Activated CD8-positive, alpha-beta T cell treated with anti-CD3 and anti-CD28 coated beads for 36 hours (primary cell): ENCODE measurements at regions not wholly inside any gene's neighbourhood (a gene's known extent, or its start where the extent isn't known, plus 50 kb on each side); places are given as distances from the start of the nearest gene placed in this dataset.

ENCODE experiments used
- ATAC-seq: fragments of 200-7000 bp; cut with Tn5 transposase; one replicate; pipeline ENCODE4 v1.10.0; 2021; ENCODE audit warnings: mild to moderate bottlenecking, moderate library complexity
- CTCF ChIA-PET: fragments of 350-600 bp; sonication (Branson Sonifier 250); formaldehyde crosslinking; loops from one replicate; lab custom pipeline; 2021; ENCODE audit warnings: antibody characterized with exemption; lab: Charles Lee
- POLR2A ChIA-PET: fragments of 350-600 bp; sonication (Branson Sonifier 250); formaldehyde crosslinking; loops from one replicate; lab custom pipeline; 2021; ENCODE audit warnings: antibody characterized with exemption; lab: Charles Lee
- DNase-seq: peaks from one replicate; pipeline ENCODE4 v3.0.0-alpha.2; 2020
- H3K27ac Mint-ChIP-seq: one replicate; pipeline ENCODE4 v1.8.0; 2021; ENCODE audit warnings: mild to moderate bottlenecking, mixed read lengths
- H3K27me3 Mint-ChIP-seq: one replicate; pipeline ENCODE4 v1.8.0; 2021; ENCODE audit warnings: mixed read lengths
- H3K36me3 Mint-ChIP-seq: one replicate; pipeline ENCODE4 v1.8.0; 2021; ENCODE audit warnings: low read depth, mixed read lengths
- H3K4me1 Mint-ChIP-seq: one replicate; pipeline ENCODE4 v1.8.0; 2021; ENCODE audit warnings: low read depth, mixed read lengths
- H3K4me3 Mint-ChIP-seq: one replicate; pipeline ENCODE4 v1.8.0; 2021; ENCODE audit warnings: mild to moderate bottlenecking, moderate library complexity, mixed read lengths
- H3K9me3 Mint-ChIP-seq: one replicate; pipeline ENCODE4 v1.8.0; 2021; ENCODE audit warnings: mixed read lengths
- CTCF ChIP-seq: fragments of 200-600 bp; IDR thresholded peaks from one replicate; pipeline ENCODE4 v1.8.0; 2022; ENCODE audit warnings: antibody characterized with exemption, mild to moderate bottlenecking
- intact Hi-C: fragments of 100-400 bp; cut with micrococcal nuclease; formaldehyde crosslinking; loops from one replicate; pipeline ENCODE4 v1.10.0; 2022

- DNase-seq (no peak), ATAC-seq (no peak)
- POLR2A ChIA-PET = no interaction called here
- CTCF ChIA-PET = no interaction called here
- Mint-ChIP-seq H3K27ac (no peak overlapping the region), H3K36me3 (no peaks in the 10 kb centered on the region), H3K4me1 (no peaks in the 10 kb centered on the region), H3K9me3 (no peaks in the 10 kb centered on the region), H3K27me3 (no peaks in the 10 kb centered on the region), H3K4me3 (no peak overlapping the region)
- TF ChIP-seq CTCF = no peak
- intact Hi-C loops = no loop called here
These were observed 303.1 kb upstream of the GIMD1 start for GRCh38 chr4:106671716-106672115.

- intact Hi-C loops = no loop called here
- H3K27me3 Mint-ChIP-seq = no peaks in the 10 kb centered on the region
- no peaks in the 10 kb centered on the region for H3K36me3 Mint-ChIP-seq
- no peak for DNase-seq
- ChIA-PET CTCF (no interaction called here), POLR2A (no interaction called here)
- H3K9me3 Mint-ChIP-seq = no peaks in the 10 kb centered on the region
- H3K4me3 Mint-ChIP-seq = no peak overlapping the region
- no peak for TF ChIP-seq CTCF
- ATAC-seq = no peak
- H3K4me1 Mint-ChIP-seq = no peaks in the 10 kb centered on the region
- no peak overlapping the region for H3K27ac Mint-ChIP-seq
These were observed 302.4 kb upstream of the GIMD1 start for GRCh38 chr4:106670976-106671375.

GRCh38 chr4:106659371-106659770 is 290.8 kb upstream of the GIMD1 start:
- Mint-ChIP-seq H3K4me3 (no peak overlapping the region), H3K36me3 (no peaks in the 10 kb centered on the region), H3K4me1 (no peaks in the 10 kb centered on the region), H3K27me3 (no peaks in the 10 kb centered on the region), H3K27ac (no peak overlapping the region), H3K9me3 (no peaks in the 10 kb centered on the region)
- ATAC-seq (no peak), DNase-seq (no peak)
- CTCF ChIA-PET = no interaction called here
- intact Hi-C loops = no loop called here
- TF ChIP-seq CTCF = no peak
- POLR2A ChIA-PET = no interaction called here

GRCh38 chr4:106652095-106652494 is 283.5 kb upstream of the GIMD1 start:
- no peak overlapping the region for H3K27ac Mint-ChIP-seq
- intact Hi-C loops = no loop called here
- H3K4me3 Mint-ChIP-seq = no peak overlapping the region
- no peaks in the 10 kb centered on the region for H3K4me1 Mint-ChIP-seq
- H3K9me3 Mint-ChIP-seq = no peaks in the 10 kb centered on the region
- CTCF ChIA-PET = no interaction called here
- ATAC-seq (no peak), DNase-seq (no peak)
- H3K27me3 Mint-ChIP-seq = no peaks in the 10 kb centered on the region
- POLR2A ChIA-PET = no interaction called here
- no peak for TF ChIP-seq CTCF
- H3K36me3 Mint-ChIP-seq = no peaks in the 10 kb centered on the region

- Mint-ChIP-seq H3K27ac (no peak overlapping the region), H3K9me3 (no peaks in the 10 kb centered on the region), H3K4me1 (no peaks in the 10 kb centered on the region), H3K4me3 (no peak overlapping the region), H3K36me3 (no peaks in the 10 kb centered on the region), H3K27me3 (no peaks in the 10 kb centered on the region)
- ATAC-seq (no peak), DNase-seq (no peak)
- POLR2A ChIA-PET = no interaction called here
- intact Hi-C loops = no loop called here
- no peak for TF ChIP-seq CTCF
- CTCF ChIA-PET = no interaction called here
These were observed 282.1 kb upstream of the GIMD1 start for GRCh38 chr4:106650701-106651100.
